Activated CD4-positive, alpha-beta T cell treated with anti-CD3 and anti-CD28 coated beads for 4 hours (primary cell): ENCODE measurements at regions not wholly inside any gene's neighbourhood (a gene's known extent, or its start where the extent isn't known, plus 50 kb on each side); places are given as distances from the start of the nearest gene placed in this dataset.
"Not testable (repeated sequence)": the region's sequence is repeated elsewhere in the genome, so short reads cannot be mapped to it uniquely, and the experiment has no call there.

Experiments used
- DNase-seq, 2 donors: peaks; one replicate each; pipeline ENCODE4 v3.0.0-alpha.2; 2020

GRCh38 chr4:77220828-77221613 is 64.0 kb downstream of the CCNG2 start:
- no peak for DNase-seq

DNA sequence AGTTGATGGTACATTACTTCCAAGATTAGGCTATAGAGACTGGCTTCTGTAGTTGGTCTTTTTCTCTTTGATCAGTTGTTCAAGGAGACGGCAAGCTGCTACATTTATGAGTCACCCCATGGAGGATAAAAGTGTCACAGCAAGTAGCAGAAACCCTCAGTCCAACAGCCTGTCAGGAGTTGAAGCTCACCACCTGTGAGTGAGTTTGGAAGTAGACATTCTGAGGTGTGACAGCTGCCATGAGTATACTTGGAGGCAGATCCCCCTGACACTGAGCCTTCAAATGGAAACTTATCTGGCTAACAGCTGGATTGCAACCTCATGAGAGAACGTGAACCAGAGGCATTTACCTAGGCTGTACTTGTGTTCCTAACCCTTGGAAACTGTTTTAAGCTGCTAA is 68.0 kb downstream of the CCNG2 start:
- no peak for DNase-seq

DNA sequence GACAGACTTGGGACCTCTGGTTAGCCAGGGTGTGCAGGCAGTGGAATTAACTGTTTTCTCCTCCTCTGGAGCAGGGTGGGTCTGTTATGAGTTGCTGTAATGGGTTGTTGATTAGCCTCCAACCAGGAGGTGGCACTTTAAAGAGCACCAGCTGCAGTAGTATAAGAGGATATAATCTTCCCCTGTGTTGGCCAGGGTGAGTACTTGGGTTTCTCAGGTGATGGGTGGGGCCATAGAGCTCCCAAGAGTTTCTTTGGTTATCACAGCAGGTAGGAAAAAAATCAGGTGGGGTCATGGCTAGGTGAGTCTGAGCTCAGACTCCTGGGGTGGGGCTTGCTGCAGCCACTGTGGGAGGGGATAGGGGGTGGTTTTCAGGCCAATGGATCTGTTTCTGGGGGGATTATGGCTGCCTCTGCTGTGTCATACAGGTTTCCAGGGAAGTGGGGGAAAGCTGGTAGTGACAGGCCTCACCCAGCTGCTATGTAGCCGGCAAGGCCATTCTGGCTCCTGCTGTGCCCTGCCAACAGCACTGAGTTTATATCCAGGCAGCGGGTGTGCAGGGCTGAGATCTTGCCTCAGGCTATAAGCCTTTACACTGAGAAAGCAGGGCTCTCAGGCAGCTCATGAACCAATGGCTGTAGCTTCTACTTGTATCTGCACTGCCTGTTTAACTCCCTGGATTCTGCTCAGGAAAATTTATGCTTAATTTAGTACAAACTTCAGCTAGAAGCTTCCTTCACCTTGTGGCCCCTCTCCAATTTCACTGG is 70.1 kb downstream of the CCNG2 start:
- DNase-seq: no peak

DNA sequence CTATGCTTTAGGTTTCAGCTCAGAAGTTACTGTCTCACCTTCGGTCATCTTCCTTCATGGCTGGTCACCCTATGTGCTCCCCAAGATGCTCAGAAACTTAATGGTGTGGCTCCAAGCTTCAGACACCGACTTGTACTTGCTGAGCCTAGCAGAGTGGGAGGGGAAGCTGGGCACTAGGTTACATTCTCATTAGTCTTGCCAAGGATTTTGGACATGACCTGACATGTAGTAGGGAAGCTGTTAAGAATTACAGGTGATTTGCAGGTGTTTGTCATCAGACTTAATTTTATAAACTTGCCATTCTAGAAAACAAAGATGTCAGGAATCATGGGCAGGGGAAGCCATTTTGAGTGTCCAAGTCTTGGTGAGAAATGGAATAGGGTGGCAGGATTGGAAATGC is 72.4 kb downstream of the CCNG2 start:
- DNase-seq: no peak

GRCh38 chr4:77232653-77233052 is 75.6 kb downstream of the CCNG2 start:
- no peak for DNase-seq

GRCh38 chr4:77235289-77235854 is 78.4 kb downstream of the CCNG2 start:
- DNase-seq: no peak

GRCh38 chr4:77236806-77237205 is 79.8 kb downstream of the CCNG2 start:
- DNase-seq: no peak

GRCh38 chr4:77240469-77241066 is 83.6 kb downstream of the CCNG2 start:
- DNase-seq: peak; percentile 5 to 41

DNA sequence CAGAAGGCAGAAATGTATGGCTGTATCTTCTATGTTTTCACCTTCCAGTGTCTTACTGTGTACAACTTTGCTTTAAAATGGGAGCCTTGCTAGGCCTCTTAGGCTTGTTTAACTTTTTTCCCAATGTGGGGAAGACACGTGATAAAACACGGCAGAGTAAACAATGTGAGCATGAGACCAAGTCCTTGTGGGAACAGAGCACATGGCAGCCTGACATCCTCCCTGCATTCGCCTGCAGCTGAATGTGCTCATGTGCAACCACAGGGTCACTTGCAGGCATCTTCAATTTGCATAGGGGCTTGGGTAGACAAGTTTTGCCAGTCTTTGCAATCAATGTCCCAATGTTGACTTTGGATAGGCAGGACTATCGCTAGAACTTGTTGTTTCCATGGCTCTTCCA is 91.8 kb downstream of the CCNG2 start:
- no peak for DNase-seq

GRCh38 chr4:77251751-77252150 is 94.7 kb downstream of the CCNG2 start:
- no peak for DNase-seq

GRCh38 chr4:77263247-77263646 is 106.2 kb downstream of the CCNG2 start:
- no peak for DNase-seq

DNA sequence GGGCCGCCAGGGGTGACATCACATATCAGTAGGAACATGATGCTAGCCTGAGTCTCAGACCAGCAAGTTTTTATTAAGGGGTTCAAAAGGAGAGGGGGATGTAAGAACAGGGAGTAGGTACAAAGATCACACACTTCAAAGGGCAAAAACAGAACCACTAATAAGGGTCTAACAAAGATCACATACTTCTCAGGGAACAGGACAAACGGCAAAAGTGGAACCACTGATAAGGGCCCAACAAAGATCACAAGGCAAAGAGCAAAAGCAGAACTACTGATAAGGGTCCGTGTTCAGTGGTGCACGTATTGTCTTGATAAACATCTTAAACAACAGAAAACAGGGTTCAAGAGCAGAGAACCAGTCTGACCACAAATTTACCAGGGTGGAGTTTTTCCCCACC is 107.0 kb downstream of the CCNG2 start:
- DNase-seq: not testable (repeated sequence)

DNA sequence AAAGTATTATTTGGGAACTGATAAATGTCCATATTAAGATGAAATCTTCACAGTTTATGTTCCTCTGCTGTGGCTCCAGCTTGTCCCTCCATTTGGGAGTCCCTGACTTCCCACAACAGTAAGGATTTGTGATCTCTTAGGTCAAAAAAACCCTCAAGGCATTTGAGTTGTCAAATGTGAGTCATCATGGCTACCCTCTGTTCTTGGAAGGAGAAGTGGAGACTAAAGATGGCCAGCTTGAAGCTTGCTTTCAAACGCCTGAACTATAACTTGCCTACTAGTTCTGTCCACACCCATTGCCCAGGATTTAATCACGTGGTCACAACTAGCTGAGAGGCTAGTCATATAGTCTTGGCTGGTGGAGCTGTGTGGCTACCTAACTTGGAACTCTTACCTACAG is 107.8 kb downstream of the CCNG2 start:
- DNase-seq: no peak

- no peak for DNase-seq
These were observed 111.1 kb downstream of the CCNG2 start for GRCh38 chr4:77268108-77268507.

- DNase-seq: no peak
These were observed 112.5 kb downstream of the CCNG2 start for GRCh38 chr4:77269505-77269904.

DNA sequence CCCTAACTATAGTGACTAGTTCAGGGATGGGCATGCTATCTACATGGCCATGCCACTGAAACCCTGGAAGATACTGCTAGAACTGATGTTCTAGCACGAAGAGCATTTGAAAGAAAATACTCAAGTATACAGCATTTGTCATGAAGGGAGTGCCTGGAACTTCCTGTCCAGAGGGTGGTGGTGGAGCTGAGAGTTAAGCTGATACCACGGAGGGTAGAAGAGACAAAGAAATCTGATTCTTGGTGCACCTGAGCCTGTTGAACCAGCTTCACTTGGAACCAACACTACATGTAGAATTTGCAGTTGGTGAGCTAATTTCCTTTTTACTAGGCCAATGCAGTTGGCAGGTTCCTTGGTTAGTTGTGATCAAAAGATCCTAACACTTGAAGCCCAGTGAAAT is 116.4 kb downstream of the CCNG2 start:
- no peak for DNase-seq

DNA sequence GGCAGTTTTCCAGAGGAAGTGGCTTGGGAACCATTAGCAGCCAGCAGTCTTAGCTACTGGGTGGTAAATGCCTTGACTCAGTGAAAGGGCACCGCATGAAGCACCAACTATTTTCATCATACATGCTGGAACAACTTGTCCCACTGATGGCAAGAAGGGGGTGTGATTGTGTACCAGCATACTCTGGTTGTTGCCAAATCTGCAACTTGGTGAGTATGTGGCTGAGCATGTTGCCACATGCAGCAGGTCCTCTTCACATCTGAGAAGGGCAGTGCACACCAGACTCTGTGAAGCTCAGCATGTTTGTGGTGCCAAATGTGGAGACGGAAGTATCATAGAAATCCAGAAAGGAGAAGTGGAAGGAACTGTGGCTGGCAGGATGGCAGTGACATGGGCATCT is 122.1 kb downstream of the CCNG2 start:
- not testable (repeated sequence) for DNase-seq

- no peak for DNase-seq
These were observed 125.3 kb downstream of the CCNG2 start for GRCh38 chr4:77282305-77282704.

DNA sequence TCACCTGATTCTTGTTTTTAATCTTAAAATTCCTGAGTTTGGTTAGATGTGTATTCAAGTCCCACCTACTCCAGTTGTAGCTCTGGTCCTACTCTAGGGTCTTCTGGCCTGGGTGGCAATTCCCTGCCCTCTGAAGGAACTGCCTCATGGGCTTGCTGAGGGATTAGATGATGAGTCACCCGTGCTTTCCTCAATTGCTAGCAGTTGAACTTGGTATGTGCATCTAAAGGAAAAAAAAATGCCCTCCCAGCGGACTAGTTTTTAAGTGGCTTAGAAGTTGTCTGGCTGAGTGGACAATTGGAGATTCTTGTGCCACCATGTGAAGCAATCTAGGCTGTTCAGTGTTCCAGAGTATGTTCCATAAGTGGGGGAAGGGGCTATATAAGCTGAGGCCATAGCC is 127.0 kb downstream of the CCNG2 start:
- DNase-seq: no peak

- DNase-seq: no peak
These were observed 129.9 kb downstream of the CCNG2 start for GRCh38 chr4:77286906-77287305.

GRCh38 chr4:77293426-77293825 is 136.4 kb downstream of the CCNG2 start:
- DNase-seq: no peak

DNA sequence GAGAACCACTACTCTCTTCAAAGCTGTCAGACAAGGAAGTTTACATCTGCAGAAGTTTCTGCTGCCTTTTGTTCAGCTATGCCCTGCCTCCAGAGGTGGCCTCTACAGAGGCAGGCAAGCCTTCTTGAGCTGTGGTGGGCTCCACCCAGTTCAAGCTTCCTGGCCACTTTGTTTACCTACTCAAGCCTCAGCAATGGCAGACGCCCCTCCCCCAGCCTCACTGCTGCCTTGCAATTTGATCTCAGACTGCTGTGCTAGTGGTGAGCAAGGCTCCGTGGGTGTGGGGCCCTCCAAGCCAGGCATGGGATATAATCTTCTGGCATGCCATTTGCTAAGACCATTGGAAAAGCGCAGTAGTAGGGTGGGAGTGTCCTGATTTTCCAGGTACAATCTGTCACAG is 144.0 kb downstream of the CCNG2 start:
- not testable (repeated sequence) for DNase-seq

DNA sequence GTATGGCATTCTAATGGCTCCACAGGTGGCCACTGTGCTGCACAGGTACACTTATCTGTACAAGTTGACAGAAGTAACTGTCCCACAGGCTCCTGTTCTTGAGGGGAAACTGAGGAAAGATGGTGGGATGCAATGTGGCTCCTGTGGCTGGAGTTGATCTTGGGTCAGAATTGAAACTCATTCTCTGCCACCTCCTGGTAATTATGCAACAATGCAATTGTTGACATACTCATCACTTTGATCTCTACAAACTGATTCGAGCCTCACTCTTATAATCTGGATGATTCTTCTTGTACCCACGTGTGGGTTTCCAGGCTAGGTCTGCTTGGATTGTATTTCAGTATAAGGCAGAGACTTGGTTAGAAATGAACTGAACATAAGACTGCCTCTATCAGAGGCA is 148.8 kb downstream of the CCNG2 start:
- DNase-seq: no peak

GRCh38 chr4:77306496-77306895 is 149.5 kb downstream of the CCNG2 start:
- no peak for DNase-seq
